HFF-Myc (cell line): ENCODE measurements at regions not wholly inside any gene's neighbourhood (a gene's known extent, or its start where the extent isn't known, plus 50 kb on each side); places are given as distances from the start of the nearest gene placed in this dataset.

ENCODE experiments used
- DNase-seq: peaks from one replicate; pipeline ENCODE4 v3.0.0-alpha.2; 2011; ENCODE audit warnings: low read depth; ENCODE audit errors: extremely low read depth
- H3K4me3 ChIP-seq: replicated peaks from 2 replicates; pipeline ENCODE4 v1.5.1; 2011; ENCODE audit warnings: low read depth, mild to moderate bottlenecking, control low read depth, low read length
- TF ChIP-seq, protein P1 (sequence below): IDR thresholded peaks from 2 replicates; pipeline ENCODE4 v1.5.1; 2012; ENCODE audit warnings: mild to moderate bottlenecking, low read depth, low read length, control low read depth; ENCODE audit errors: missing control alignments

DNA sequence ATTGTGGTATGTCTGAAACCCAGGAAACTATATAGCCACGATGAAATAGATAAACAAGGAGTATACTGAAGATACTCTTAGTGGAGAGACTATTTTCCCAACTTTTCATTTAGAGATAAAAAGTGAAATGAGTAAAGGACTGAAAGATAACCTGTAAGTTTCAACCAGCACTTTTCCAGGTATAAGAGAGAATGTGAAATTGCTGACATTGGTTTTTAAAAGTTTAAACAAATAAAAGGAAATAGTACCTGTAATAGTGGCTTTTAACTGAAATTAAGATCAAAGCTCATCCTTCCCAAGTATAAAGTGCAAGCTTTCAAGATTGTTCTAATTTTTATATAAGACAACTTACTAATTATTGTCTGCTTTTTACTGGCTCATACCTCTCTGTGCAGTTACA is 130.2 kb upstream of the CCN2 start:
- H3K4me3 ChIP-seq = no peak overlapping the region
- TF ChIP-seq, protein P1, sequence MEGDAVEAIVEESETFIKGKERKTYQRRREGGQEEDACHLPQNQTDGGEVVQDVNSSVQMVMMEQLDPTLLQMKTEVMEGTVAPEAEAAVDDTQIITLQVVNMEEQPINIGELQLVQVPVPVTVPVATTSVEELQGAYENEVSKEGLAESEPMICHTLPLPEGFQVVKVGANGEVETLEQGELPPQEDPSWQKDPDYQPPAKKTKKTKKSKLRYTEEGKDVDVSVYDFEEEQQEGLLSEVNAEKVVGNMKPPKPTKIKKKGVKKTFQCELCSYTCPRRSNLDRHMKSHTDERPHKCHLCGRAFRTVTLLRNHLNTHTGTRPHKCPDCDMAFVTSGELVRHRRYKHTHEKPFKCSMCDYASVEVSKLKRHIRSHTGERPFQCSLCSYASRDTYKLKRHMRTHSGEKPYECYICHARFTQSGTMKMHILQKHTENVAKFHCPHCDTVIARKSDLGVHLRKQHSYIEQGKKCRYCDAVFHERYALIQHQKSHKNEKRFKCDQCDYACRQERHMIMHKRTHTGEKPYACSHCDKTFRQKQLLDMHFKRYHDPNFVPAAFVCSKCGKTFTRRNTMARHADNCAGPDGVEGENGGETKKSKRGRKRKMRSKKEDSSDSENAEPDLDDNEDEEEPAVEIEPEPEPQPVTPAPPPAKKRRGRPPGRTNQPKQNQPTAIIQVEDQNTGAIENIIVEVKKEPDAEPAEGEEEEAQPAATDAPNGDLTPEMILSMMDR = no peak
- no peak for DNase-seq

DNA sequence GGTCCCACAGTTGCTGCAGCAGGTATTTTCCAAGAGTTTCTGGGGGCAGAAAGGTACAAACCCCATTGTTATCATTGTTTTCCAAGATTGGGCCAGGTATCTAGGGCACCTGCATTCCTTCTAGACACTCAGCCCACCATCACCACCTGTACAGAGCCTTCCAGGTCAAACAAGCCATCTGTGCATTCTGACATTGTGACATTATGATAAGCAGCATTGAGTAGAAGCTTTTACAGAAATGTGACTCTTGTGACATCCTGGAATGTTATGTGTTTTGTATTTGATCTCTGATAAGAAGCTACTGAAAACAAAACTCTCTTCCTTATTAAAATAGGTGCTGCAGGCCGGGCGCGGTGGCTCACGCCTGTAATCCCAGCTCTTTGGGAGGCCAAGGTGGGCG is 128.1 kb upstream of the CCN2 start:
- H3K4me3 ChIP-seq = no peak overlapping the region
- no peak for DNase-seq
- TF ChIP-seq, protein P1 = no peak

- DNase-seq = no peak
- H3K4me3 ChIP-seq = no peak overlapping the region
- TF ChIP-seq, protein P1 = no peak
Observed at GRCh38 chr6:132076452-132076851, 125.3 kb upstream of the CCN2 start.

GRCh38 chr6:132072831-132073230 is 121.7 kb upstream of the CCN2 start:
- TF ChIP-seq, protein P1 = no peak
- no peak overlapping the region for H3K4me3 ChIP-seq
- no peak for DNase-seq

DNA sequence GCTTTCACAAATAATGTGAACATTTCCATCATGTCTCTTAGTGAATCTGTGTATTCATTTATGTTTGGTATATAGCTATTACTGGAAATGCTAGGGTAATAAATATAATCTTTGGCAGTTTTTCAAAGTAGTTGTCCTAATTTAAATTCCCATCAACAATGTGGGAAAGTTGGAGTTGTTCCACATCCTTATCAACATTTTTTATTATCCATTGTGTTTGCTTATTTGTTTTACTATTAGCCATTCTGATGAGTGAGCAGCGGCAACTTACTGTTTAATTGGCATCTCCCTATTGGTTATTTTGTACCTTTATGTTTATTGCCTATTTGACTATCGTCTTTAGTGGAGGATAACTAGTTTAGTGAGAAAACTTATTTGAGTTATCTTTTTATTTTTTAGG is 121.1 kb upstream of the CCN2 start:
- no peak for DNase-seq
- no peak overlapping the region for H3K4me3 ChIP-seq
- TF ChIP-seq, protein P1 = no peak

GRCh38 chr6:132070356-132070755 is 119.2 kb upstream of the CCN2 start:
- TF ChIP-seq, protein P1 = no peak
- DNase-seq = no peak
- H3K4me3 ChIP-seq = no peak overlapping the region

DNA sequence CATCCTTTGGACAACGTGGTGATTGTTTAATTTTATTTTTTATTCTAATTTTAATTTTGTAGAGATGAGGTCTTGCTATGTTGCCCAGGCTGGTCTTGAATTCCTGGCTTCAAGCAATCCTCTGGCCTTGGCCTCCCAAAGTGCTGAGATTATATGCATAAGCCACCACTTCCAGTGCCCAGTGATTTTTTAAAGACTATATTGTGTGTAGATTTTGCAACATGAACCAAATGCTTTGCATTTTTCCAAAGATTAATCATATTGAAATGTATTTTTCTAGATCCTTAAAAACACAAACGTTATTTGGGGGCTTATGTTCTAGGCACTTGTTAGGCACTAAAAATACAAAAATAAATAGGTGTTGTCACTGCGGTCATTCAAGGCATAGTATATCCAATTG is 117.6 kb upstream of the CCN2 start:
- no peak for DNase-seq
- H3K4me3 ChIP-seq = no peak overlapping the region
- TF ChIP-seq, protein P1 = no peak
